Fibroblast of lung (primary cell): ENCODE measurements at regions not wholly inside any gene's neighbourhood (a gene's known extent, or its start where the extent isn't known, plus 50 kb on each side); places are given as distances from the start of the nearest gene placed in this dataset.

Experiments
- DNase-seq, 2 donors: peaks; one replicate each; pipeline versions ENCODE4 v3.0.0 to v3.0.0-alpha.2; 2010; ENCODE audit warnings: low read depth in 2 of 2
- H2AFZ ChIP-seq: 2 replicates; pipeline ENCODE4 v1.5.1; 2012; ENCODE audit warnings: low read length, control low read depth, inconsistent platforms
- H3K27ac ChIP-seq: 2 replicates; pipeline ENCODE4 v1.5.1; 2011; ENCODE audit warnings: low read length, control low read depth; ENCODE audit not compliant: insufficient read depth
- H3K27me3 ChIP-seq: 2 replicates; pipeline ENCODE4 v1.5.1; 2011; ENCODE audit warnings: mild to moderate bottlenecking, low read length; ENCODE audit not compliant: control insufficient read depth, insufficient read depth
- H3K36me3 ChIP-seq: 2 replicates; pipeline ENCODE4 v1.5.1; 2011; ENCODE audit warnings: low read length; ENCODE audit not compliant: control insufficient read depth, insufficient read depth
- H3K4me1 ChIP-seq: 2 replicates; pipeline ENCODE4 v1.5.1; 2011; ENCODE audit warnings: low read length; ENCODE audit not compliant: control insufficient read depth, insufficient read depth; ENCODE audit errors: extremely low read depth
- H3K4me2 ChIP-seq: 2 replicates; pipeline ENCODE4 v1.5.1; 2011; ENCODE audit warnings: low read length, control low read depth; ENCODE audit not compliant: insufficient read depth; ENCODE audit errors: extremely low read depth
- H3K4me3 ChIP-seq, 4 experiments: fragments of 200-600 bp in 1 of 4; sonication (generic) in 1 of 4; replicated peaks in 1 of 4; 2 replicates each; pipeline ENCODE4 v1.5.1; 2011 to 2016; ENCODE audit warnings: low read length in 4 of 4, low read depth in 3 of 4, mild to moderate bottlenecking in 3 of 4, control low read depth in 2 of 4, inconsistent platforms in 1 of 4, mixed read lengths in 1 of 4; ENCODE audit not compliant: insufficient read depth in 1 of 4; ENCODE audit errors: control extremely low read depth in 1 of 4
- H3K79me2 ChIP-seq: 2 replicates; pipeline ENCODE4 v1.5.1; 2012; ENCODE audit warnings: mild to moderate bottlenecking, low read length, inconsistent platforms; ENCODE audit not compliant: control insufficient read depth, insufficient read depth
- H3K9ac ChIP-seq: 2 replicates; pipeline ENCODE4 v1.5.1; 2011; ENCODE audit warnings: mild to moderate bottlenecking, low read length, control low read depth; ENCODE audit not compliant: insufficient read depth
- H3K9me3 ChIP-seq: 2 replicates; pipeline ENCODE4 v1.5.1; 2012; ENCODE audit warnings: low read depth, low read length; ENCODE audit not compliant: control insufficient read depth, insufficient read depth
- H4K20me1 ChIP-seq: 2 replicates; pipeline ENCODE4 v1.5.1; 2011; ENCODE audit warnings: low read length; ENCODE audit not compliant: control insufficient read depth, insufficient read depth; ENCODE audit errors: extremely low read depth
- CTCF ChIP-seq, 2 donors: IDR thresholded peaks in 1 of 2; conservative IDR thresholded peaks in 1 of 2; 1 replicate in 1 of 2; 2 replicates in 1 of 2; pipeline ENCODE4 v1.5.1; 2011 to 2012; ENCODE audit warnings: low read length in 2 of 2, control low read depth in 1 of 2, inconsistent platforms in 1 of 2, low read depth in 1 of 2, mild to moderate bottlenecking in 1 of 2
- EZH2 ChIP-seq: IDR thresholded peaks from 2 replicates; pipeline ENCODE4 v1.5.1; 2012; ENCODE audit warnings: low read length, control low read depth, mild to moderate bottlenecking; ENCODE audit errors: missing control alignments

DNA sequence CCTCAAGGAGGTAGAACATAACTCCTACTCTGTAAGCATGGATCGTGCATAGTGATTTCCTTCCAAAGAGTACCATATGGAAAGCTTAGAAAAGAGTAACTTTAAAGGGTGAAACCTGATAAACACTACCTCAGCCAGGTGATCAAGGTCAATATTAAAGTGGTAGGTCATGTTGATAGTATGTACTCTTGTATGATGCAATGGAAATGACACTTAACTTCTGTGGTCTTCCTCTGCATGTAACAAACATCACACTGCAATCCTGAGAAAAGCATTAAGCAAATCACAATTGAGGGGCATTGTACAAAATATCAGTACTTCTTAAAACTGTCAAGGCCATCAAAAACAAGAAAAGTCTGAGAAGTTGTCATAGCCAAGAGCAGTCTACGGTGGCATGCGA lies 83.8 kb downstream of the LEPR start:
- Histone ChIP-seq H3K79me2 (no peaks in the 10 kb centered on the region), H3K9ac (no peak overlapping the region), H3K4me1 (no peaks in the 10 kb centered on the region), H3K9me3 (no peaks in the 10 kb centered on the region), H2AFZ (no peak overlapping the region), H3K27me3 (no peaks in the 10 kb centered on the region), H4K20me1 (no peaks in the 10 kb centered on the region), H3K4me2 (no peak overlapping the region), H3K4me3 (no peak overlapping the region), H3K36me3 (no peaks in the 10 kb centered on the region), H3K27ac (no peak overlapping the region)
- DNase-seq = no peak
- no peak for TF ChIP-seq CTCF (conservative IDR thresholded peaks at IDR 0.05 in 1 of 2, IDR thresholded peaks at IDR 0.05 in 1 of 2; ENCODE audit: low read depth in 1 of 2, low read length in 2 of 2)
- TF ChIP-seq EZH2 = no peak

- Histone ChIP-seq H3K79me2 (no peaks in the 10 kb centered on the region), H3K4me3 (no peak overlapping the region), H3K4me2 (no peak overlapping the region), H4K20me1 (no peaks in the 10 kb centered on the region), H3K9me3 (no peaks in the 10 kb centered on the region), H3K27me3 (no peaks in the 10 kb centered on the region), H2AFZ (no peak overlapping the region), H3K36me3 (no peaks in the 10 kb centered on the region), H3K4me1 (peaks cover 2% of the 10 kb centered on the region), H3K9ac (no peak overlapping the region), H3K27ac (no peak overlapping the region)
- no peak for TF ChIP-seq CTCF (conservative IDR thresholded peaks at IDR 0.05 in 1 of 2, IDR thresholded peaks at IDR 0.05 in 1 of 2; ENCODE audit: low read depth in 1 of 2, low read length in 2 of 2)
- no peak for TF ChIP-seq EZH2
- peak in 1 of 2 donors; percentile 33 for DNase-seq
Measured at GRCh38 chr1:65505547-65506300, 85.3 kb downstream of the LEPR start.

- Histone ChIP-seq H3K9ac (no peak overlapping the region), H3K4me1 (peaks cover 2% of the 10 kb centered on the region), H3K36me3 (no peaks in the 10 kb centered on the region), H3K27ac (no peak overlapping the region), H2AFZ (no peak overlapping the region), H3K9me3 (no peaks in the 10 kb centered on the region), H3K4me3 (no peak overlapping the region), H3K79me2 (no peaks in the 10 kb centered on the region), H3K27me3 (no peaks in the 10 kb centered on the region), H3K4me2 (no peak overlapping the region), H4K20me1 (no peaks in the 10 kb centered on the region)
- DNase-seq = no peak
- TF ChIP-seq CTCF (conservative IDR thresholded peaks at IDR 0.05 in 1 of 2, IDR thresholded peaks at IDR 0.05 in 1 of 2; ENCODE audit: low read depth in 1 of 2, low read length in 2 of 2) (no peak), EZH2 (no peak)
Measured at GRCh38 chr1:65508051-65508450, 87.6 kb downstream of the LEPR start.
